Muscle of back (tissue), 3 donors: ENCODE measurements at regions not wholly inside any gene's neighbourhood (a gene's known extent, or its start where the extent isn't known, plus 50 kb on each side); places are given as distances from the start of the nearest gene placed in this dataset.

Experiments
- DNase-seq, 3 donors: peaks; one replicate each; pipeline versions ENCODE4 v3.0.0 to v3.0.0-alpha.2; 2013

DNA sequence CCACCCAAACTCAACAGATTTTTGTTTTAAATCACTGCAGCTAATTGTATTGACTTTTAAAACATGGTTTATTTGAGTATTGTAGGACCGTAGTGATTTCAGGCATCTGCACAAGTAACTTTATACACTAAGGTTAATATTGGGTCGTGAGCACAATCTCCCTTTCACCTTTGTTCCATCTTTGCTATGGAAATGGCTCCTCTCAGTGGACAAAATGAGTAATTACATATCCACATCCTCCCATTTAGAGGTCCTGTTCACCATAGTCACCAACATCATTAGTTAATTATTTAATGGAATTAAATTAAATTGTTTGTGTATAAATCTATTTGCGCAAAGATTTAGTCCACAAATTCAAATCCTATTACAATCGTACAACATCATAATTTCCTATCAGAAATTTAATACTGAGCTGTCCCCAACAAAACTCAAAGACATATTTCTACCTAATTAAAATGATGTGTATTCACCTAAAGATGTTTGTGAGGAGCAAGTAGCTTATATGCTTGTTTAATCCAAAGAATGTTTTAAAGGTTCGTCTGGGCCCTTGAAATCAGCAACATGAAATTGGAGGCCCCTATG, 173.0 kb upstream of the DAPK1 start:
- peak; percentile 75 to 87 (median 80) for DNase-seq

DNA sequence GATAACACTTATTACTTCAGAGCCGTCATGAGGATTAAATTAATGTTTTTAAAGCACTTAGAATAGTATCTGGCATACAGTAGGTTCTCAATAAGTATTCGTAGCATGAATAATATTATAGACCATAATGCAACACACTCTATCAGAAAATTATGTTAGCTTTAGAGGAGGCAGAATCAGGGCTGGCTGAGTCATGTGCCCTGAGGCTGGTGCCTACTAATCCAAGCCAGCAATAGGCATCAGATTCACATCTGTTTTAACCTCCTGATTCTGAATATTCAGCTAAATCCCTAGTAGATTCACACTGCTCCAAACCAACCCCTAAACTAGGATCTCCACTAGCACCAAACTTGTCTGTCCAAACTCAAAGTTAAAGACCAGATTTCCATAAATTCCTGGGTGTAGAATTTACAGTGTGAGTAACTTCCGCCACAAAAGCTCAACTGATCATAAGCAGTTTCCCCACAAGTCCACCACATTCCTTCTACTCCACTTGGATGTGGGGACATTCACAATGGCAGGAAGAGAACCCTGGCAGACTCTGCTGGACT, 170.0 kb upstream of the DAPK1 start:
- DNase-seq = no peak

DNA sequence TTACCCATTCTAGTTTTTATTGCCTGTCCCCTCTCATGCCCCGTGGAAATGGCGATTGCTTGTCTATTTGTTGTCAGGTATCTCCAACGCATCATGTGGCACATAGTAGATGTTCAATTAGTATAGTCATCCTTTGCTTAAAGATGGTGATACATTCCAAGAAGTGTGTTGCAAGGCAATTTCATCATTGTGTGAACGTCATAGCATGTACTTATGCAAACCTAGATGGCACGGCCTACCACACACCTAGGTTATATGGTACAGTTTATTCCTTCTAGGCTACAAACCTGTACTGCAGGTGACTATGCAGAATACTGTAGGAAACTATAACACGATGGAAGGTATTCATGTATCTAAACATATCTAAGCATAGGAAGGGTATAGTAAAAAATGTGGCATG, 163.9 kb upstream of the DAPK1 start:
- no peak for DNase-seq

DNA sequence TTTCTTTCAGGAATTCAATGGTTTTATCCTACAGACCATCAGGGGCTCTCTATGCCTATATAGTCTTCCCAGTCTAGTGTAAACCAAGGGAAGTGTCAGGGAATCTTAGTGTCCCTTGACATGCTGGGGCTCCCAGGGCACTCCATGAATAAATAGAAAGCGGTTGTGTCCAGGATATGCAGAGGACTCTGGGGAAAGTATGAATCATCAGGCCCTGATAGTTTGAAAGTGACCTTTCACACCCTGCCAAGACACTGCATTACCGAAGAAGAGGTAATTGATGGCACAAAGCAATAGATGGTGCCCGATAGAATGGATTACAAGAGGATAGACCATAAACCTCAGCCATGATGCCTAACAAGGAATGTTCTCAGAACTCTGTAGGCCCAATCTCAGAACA, 163.3 kb upstream of the DAPK1 start:
- no peak for DNase-seq

DNA sequence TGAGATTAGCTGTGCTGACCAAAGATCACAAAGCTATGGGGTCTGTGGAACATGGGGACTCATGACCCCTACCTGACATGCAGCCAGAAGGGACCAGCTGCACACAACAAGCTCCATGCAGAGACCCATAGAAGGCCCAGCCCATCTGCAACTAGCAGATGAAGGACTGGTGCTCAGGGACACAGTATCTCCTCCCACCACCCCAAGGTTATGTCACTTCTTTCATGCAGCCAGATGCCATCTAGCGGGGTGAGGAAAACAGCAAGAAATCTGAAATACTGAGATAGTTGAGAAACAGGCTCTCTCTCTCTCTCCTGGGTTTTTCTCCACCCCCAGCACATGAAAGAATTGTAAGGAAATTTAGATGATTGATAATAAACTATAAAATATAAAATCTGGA, 161.3 kb upstream of the DAPK1 start:
- DNase-seq = peak in 1 of 3 donors; percentile 24

DNA sequence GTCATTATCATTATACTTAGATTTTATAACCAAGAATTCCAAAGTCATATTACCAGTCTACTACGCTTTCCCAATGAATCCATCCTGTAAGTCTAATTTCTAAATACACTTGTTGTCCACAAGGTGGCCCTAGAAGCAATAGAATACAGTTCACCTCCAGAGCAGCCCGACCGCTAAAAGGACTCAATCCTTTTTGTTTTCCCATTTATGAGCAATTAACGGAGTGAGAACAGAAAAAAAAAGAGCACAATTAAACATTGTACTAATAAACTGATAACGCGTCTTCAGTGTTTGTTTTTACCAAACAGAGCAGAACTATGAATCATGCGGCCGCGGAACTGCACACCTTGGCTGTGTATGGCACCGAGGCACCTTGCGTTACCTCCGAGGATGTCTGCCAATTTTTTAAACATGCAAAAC, 160.7 kb upstream of the DAPK1 start:
- peak; percentile 69 to 87 (median 76) for DNase-seq

DNA sequence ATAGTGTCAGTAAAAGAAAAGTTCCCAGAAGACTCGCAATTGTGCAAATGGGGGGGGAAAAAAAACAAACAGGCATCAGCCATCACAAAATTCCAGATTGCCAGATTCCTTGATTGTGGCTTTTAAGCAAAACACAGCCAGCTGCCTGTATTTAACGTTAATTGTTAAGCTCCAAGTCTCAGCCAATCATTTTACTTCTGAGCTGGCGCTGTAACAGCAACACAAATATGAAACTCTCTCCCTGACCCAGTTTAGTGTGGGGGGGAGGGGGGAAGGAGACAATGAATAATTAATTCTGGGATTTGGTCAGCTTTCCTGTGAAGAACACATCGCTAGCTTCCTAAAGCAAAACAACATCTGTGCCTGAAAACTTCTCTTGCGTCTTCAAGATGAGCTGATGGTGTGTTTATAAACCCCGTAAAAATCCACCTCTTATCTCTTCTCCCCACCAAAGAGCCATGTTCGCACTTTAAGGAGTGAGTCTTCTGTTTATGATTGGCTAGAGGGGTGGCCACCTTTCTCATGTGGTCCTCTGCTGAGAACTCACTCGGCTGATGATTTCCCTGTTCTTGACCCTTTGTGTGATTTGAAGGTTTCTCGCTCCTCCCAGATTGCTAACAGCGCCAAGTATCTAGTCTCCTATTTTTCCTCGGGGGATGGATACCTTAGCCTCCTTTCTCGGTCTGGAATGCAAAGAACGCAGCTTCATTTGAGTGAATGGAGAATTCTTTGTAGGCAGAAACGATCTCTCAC, 160.2 kb upstream of the DAPK1 start:
- peak in 2 of 3 donors; percentile 35 to 65 for DNase-seq

DNA sequence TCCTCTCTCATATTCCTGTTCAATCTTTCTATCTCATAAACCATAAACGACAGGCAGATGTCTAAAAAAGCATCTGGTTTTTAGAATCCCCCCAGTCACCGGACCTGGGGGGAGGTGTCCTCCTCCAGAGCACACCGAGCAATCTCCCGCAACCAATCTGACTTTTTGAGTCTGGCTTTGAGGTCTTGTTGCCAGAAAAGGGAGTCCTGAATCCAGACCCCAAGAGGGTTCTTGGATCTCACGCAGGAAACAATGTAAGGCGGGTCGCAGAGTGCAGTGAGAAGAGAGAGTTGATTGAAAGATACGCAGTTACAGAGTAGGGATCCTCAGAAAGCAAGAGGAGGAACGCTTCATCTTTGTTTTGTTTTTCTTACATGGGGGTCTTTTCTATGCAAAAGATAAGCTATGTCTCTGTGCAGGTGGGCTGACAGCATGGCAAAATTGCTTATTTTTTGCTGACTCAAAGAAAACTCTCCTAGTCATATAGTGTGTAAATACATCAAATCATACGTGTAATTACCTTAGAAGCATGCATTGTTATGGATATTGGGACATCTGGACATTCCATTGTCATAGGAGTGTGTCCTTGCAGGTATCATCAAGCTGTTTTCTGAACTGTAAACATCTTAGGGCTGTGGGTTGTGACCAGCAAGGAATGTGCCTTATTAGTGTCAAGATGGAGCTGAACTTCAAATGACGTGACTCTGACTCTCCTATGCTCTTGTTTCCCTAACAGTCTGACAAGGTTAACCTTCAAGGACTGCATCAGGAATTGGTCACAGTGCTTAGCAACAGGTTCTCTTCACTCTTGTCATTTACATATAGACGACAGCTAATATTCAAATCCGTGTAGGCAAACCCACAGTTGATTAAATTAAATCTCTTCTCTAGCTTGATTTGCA, 159.3 kb upstream of the DAPK1 start:
- DNase-seq = peak in 1 of 3 donors; percentile 44

DNA sequence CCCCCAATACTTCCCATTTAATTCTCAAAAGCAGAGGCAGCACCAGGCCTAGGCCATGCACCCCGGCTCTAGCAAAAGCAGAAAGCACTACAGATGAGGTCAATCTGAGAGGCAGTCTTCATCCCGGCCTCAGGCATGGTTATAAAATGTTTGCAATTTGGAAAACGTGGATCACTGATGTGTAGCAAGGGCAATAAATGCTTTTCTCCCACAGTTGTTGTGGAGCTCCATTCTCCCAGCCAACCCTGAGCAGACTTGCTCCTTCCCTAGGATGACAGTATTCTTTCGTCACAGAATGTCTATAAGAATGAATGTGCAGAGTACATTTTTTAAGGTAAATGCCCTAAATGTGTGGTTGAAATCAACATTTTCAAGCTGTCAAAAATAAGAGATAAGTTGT, 157.3 kb upstream of the DAPK1 start:
- no peak for DNase-seq

DNA sequence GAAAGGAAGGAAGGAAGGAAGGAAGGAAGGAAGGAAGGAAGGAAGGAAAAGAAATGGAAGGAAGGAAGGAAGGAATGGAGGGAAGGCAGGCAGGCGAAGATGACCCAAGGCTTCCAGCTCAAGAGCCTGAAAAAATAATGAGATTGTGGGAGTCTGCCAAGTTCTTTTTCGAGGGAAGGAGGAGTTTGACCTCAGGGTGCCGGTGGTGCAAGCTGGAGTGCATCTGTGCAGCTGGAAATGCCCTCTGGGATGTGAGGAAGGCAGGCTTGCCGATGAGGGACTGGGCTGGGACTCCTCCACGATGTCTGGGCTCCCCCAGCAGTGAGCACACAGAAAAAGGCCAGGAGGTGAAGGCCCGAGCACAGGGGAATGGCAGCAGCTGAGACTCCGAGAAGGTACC, 154.9 kb upstream of the DAPK1 start:
- peak in 2 of 3 donors; percentile 21 to 69 for DNase-seq

DNA sequence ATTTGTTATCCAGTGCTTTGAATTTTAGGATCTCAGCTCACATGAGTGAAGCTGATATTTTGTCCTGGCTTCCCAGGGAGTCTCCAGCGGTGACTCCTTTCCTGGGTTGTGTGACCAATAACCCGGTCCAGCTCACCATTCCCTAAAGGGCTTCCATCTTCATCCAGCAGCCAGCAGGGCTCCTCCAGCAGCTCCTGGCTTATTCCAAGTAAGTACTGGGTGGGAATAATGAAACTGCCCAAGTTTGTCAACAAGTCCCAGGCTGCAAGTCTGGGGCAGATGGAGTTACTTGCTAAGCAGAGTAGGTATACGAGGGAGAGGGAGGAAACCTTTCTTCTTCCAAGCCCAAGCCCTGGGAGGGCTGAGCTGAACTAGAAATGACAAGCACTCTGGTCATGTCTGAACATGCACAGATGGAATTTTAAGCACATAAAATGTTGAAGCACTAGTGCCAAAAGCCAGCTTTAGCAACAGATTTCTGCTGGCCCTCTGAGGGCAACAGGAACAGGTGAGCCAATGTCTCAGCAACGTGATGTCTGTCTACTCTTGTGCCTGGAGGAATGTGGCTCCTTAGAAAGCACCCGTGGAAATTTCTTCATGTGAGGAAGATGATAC, 153.7 kb upstream of the DAPK1 start:
- peak in 1 of 3 donors; percentile 17 for DNase-seq

DNA sequence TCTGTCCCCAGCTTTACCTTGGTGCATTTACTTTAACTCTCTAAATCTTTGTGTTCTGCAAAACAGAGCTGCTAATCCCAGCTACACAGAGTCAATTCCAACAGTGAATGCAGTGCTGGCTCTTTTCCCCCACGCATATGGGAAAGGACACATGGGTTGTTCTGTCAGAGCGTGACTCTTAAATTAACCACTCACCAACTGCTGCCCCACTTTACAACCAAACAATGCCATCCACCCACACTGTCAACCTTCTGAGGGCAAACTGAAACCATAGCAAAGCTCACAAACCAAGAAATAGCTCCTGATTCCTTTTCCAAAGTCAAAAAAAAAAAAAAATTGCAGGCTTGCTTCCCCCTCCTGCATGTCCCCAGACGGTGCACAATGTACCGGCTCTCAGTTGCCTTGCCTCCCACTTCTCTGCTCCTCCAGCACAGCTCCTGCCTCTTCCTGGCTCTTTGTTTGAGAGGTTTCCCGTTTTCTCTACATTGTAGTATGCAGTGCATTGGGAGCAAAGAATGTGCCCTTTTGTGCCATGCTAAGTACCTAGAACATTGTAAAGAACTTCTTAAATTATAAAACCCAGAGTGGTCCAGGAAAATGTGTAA, 151.5 kb upstream of the DAPK1 start:
- peak in 1 of 3 donors; percentile 52 for DNase-seq

DNA sequence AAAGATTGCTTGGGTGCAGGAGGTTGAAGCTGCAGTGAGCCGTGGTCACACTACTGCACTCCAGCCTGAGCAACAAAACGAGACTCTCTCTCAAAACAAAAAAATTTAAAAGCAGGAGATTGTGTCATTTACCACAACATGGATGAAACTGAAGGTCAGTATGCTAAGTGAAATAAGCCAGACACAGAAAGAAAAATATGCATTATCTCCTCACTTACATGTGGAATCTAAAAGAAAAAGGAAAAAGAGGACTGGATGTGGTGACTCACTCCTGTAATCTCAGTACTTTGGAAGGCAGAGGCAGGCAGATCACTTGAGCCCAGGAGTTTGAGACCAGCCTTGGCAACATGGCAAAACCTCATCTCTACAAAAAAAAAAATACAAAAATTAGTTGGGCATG, 146.8 kb upstream of the DAPK1 start:
- DNase-seq = no peak

DNA sequence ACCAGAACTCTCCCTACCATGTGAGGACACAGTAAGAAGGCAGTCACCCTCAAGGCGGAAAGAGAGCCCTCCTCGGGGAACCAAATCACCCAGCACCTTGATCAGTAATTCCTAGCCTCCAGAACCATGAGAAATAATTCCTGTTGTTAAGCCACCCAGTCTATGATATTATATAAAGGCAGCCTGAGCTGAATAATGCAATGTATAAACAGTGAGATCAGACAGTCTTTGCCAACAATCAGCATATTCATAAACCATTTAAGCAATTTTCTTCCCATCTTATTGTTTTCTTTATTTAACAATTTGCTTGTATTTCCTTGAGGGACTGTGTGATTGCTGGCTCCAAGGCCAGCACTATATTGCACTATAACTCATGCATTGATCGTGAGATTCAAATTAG, 144.4 kb upstream of the DAPK1 start:
- DNase-seq = no peak

DNA sequence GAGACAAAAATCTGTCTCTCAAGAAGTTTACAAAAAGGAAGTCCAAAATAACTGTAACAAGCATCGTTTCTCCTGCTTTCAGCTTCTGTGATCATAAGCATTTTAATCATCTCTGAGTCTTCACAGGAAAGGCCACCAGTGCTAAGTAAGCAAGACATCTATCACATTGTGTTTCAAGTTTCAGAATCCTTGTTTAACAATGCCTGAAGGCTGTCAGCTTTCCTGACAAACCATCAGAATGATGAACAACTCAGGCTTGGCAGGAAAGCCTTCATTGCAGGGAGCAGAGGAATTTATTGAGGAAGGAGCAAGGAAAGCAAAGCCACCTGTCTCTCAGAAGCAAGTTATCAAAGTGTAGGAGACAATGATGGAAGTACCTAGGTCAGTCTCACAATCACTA, 143.5 kb upstream of the DAPK1 start:
- DNase-seq = no peak

DNA sequence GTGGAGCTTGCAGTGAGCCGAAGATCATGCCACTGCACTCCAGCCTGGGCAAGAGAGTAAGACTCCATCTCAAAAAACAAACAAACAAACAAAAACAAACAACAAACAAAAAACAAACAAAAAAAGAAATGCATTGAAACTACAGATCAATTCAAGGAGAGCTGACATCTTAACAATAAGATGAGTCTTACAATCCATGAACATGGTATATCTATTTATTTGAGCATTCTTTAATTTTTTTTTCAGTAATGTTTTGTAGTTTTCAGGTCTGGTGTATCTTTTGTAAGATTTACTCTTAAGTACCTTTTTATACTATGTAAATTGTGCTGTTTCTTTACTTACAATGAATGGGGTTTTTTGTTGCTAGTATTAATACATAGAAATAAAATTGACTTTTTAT, 140.1 kb upstream of the DAPK1 start:
- no peak for DNase-seq

DNA sequence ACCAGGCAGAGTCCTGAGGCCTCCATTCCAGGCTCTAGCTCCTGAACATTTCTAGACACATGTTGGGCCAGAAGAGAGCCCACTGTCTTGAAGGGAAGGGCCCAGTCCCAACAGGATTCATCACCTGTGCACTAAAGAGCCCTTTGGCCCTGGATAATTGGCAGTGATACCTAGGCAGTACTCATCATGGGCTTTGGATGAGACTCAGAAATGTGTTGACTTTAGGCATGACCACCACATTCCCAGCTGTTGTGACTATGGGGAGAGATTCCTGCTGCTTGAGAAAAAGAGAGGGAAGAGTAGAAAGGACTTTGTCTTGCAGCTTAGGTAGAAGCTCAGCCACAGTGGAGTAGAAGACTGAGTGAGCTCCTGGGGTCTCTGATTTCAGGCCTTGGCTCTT, 138.4 kb upstream of the DAPK1 start:
- DNase-seq = no peak

DNA sequence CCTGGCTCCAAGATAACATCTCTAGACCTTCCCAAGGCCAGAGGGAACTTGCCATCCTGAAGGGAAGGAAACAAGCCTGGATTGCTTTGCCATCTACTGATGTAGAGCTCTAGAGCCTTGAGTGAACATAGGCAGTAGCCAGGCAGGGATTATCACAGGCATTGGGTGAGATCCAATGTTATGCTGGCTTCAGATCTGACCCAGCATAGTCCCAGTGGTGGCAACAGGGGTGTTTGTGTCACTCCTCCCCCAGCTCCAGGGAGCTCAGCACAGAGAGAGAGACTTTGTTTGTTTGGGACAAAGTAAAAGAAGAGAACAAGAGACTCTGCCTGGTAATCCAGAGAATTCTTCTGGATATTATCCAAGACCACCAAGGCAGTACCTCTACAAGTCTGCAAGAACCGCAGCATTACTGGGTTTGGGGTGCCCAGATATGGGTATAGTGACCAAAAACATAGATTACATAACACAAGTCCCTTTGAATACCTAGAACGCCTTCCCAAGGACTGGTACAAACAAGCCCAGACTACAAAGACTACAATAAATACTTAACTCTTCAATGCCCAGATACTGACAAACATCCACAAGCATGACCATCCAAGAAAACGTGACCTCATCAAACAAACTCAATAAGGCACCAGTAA, 137.6 kb upstream of the DAPK1 start:
- no peak for DNase-seq

DNA sequence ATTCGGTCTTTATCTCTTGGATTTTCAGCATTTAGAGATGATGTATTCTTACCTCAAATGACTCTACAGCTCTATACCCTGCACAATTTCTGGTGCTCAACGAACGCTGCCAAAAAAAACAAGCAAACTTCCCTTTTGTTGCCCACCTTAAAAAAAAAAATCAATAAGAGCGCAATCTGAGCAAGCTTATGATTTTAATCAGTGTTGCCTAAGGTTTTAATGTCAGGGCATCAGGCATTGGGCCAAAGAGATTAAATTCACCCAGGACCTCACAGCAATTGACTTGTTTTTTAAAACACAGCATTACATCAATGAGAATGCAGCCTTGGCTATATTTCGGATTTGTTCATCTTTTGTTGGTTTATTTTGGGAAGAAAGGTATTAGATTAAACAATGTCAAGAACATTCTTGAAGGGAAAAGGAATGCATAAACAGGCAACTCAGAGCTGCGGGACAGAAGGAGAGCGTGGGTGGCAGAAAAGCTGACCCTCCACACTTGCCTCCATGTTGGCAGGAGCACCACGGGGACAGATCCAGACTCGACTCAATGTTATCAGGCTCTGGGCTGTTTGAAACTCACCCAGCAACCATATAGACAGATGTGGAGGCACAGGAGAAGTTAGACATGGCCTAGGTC, 127.5 kb upstream of the DAPK1 start:
- DNase-seq = no peak

DNA sequence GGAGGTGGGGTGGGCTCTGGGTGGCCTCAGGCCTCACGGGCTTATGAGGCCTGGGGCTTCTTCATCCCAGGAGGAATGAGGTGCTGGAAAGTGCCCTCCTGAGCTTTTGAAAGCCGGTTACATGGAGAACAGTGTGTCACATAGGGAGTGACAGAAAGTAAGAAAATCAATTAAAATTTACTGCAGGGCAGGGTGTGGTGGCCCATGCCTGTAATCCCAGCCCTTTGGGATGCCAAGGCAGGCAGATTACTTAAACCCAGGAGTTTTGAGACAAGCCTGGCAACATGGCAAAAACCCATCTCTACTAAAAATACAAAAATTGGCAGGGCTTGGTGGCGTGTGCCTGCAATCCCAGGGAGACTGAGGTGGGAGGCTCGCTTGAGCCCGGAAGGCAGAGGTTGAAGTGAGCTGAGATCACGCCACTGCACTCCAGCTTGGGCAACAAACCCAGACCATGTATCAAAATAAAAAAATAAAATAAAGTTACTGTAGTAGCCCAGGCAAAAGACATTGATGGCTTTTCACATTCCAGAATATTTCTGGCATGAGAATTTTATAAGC, 125.8 kb upstream of the DAPK1 start:
- DNase-seq = no peak
